GM21717 (cell line): ENCODE measurements at regions not wholly inside any gene's neighbourhood (a gene's known extent, or its start where the extent isn't known, plus 50 kb on each side); places are given as distances from the start of the nearest gene placed in this dataset.
"Not testable (repeated sequence)": the region's sequence is repeated elsewhere in the genome, so short reads cannot be mapped to it uniquely, and the experiment has no call there.

Experiments used
- ATAC-seq: cut with Tn5 transposase; IDR thresholded peaks from one replicate; pipeline ENCODE4 v1.9.1; 2021; ENCODE audit warnings: mild to moderate bottlenecking, moderate library complexity; ENCODE audit not compliant: unreplicated experiment

- ATAC-seq, result no peak
Observed at GRCh38 chr17:31798205-31798724, 60.8 kb downstream of the COPRS start.

- ATAC-seq, result not testable (repeated sequence)
Observed at GRCh38 chr17:31795941-31796340, 63.1 kb downstream of the COPRS start.

- no peak for ATAC-seq
Observed at GRCh38 chr17:31794111-31794510, 64.9 kb downstream of the COPRS start.

- ATAC-seq, result not testable (repeated sequence)
Observed at GRCh38 chr17:31793634-31794033, 65.4 kb downstream of the COPRS start.

GRCh38 chr17:31792007-31792585 lies 66.9 kb downstream of the COPRS start:
- ATAC-seq, result no peak

GRCh38 chr17:31789707-31790505 lies 69.1 kb downstream of the COPRS start:
- no peak for ATAC-seq

- ATAC-seq, result no peak
Observed at GRCh38 chr17:31788956-31789355, 70.1 kb downstream of the COPRS start.

- no peak for ATAC-seq
Observed at GRCh38 chr17:31788571-31788946, 70.5 kb downstream of the COPRS start.

GRCh38 chr17:31787857-31788570 lies 71.0 kb downstream of the COPRS start:
- ATAC-seq, result no peak

GRCh38 chr17:31786796-31787481 lies 72.1 kb downstream of the COPRS start:
- ATAC-seq, result no peak

- ATAC-seq, result no peak
Observed at GRCh38 chr17:31780483-31780882, 78.6 kb downstream of the COPRS start.

- ATAC-seq, result no peak
Observed at GRCh38 chr17:31778523-31778922, 80.5 kb downstream of the COPRS start.

GRCh38 chr17:31771328-31771727 lies 87.7 kb downstream of the COPRS start:
- not testable (repeated sequence) for ATAC-seq

GRCh38 chr17:31770501-31770900 lies 88.5 kb downstream of the COPRS start:
- ATAC-seq, result not testable (repeated sequence)

- not testable (repeated sequence) for ATAC-seq
Observed at GRCh38 chr17:31761836-31762510, 97.1 kb downstream of the COPRS start.

- ATAC-seq, result no peak
Observed at GRCh38 chr17:31758646-31759045, 100.4 kb downstream of the COPRS start.

GRCh38 chr17:31757097-31757496 lies 101.9 kb downstream of the COPRS start:
- ATAC-seq, result no peak

- no peak for ATAC-seq
Observed at GRCh38 chr17:31754239-31754945, 104.7 kb downstream of the COPRS start.

GRCh38 chr17:31753011-31753410 lies 106.0 kb downstream of the COPRS start:
- ATAC-seq, result no peak

- ATAC-seq, result no peak
Observed at GRCh38 chr17:31752584-31752983, 106.5 kb downstream of the COPRS start.
